H1 (cell line): ENCODE measurements at regions not wholly inside any gene's neighbourhood (a gene's known extent, or its start where the extent isn't known, plus 50 kb on each side); places are given as distances from the start of the nearest gene placed in this dataset.

ENCODE experiments used
- CTCF ChIA-PET: fragments of 300-600 bp; sonication (Branson Sonifier 250); formaldehyde crosslinking; loops from one replicate; lab custom pipeline; 2021; ENCODE audit not compliant: partially characterized antibody; lab: Charles Lee
- POLR2A ChIA-PET: fragments of 300-600 bp; sonication (Branson Sonifier 250); formaldehyde crosslinking; loops from one replicate; lab custom pipeline; 2021; ENCODE audit warnings: inconsistent platforms; ENCODE audit not compliant: partially characterized antibody; lab: Charles Lee
- DNase-seq, 2 experiments: peaks; one replicate each; pipeline versions ENCODE4 v3.0.0 to v3.0.0-alpha.2; 2010 to 2022; ENCODE audit warnings: low spot score in 2 of 2, low read depth in 1 of 2, mixed read lengths in 1 of 2
- FAIRE-seq: peaks from 2 replicates; lab custom pipeline; 2011; peaks lifted over from hg19 to GRCh38; lab: Jason Lieb, UNC
- H2AFZ ChIP-seq: 2 replicates; pipeline ENCODE4 v1.8.1; 2012; ENCODE audit warnings: low read length, inconsistent platforms
- H2AK5ac ChIP-seq: 2 replicates; pipeline ENCODE4 v1.6.1; 2013; ENCODE audit warnings: low read depth, low read length
- H2BK120ac ChIP-seq: replicated peaks from 2 replicates; pipeline ENCODE3; 2013; ENCODE audit warnings: low read depth, low read length, inconsistent platforms
- H2BK12ac ChIP-seq: 2 replicates; pipeline ENCODE4 v1.6.1; 2013; ENCODE audit warnings: low read depth, low read length
- H2BK15ac ChIP-seq: 2 replicates; pipeline ENCODE4 v1.6.1; 2013; ENCODE audit warnings: low read length
- H2BK20ac ChIP-seq: 2 replicates; pipeline ENCODE4 v1.6.1; 2013; ENCODE audit warnings: low read length
- H2BK5ac ChIP-seq: 2 replicates; pipeline ENCODE4 v1.6.1; 2013; ENCODE audit warnings: low read depth, low read length
- H3K14ac ChIP-seq: 2 replicates; pipeline ENCODE4 v1.6.1; 2013; ENCODE audit warnings: inconsistent platforms; ENCODE audit not compliant: insufficient read length
- H3K18ac ChIP-seq: 2 replicates; pipeline ENCODE4 v1.6.1; 2013; ENCODE audit warnings: low read length; ENCODE audit errors: extremely low read depth
- H3K23ac ChIP-seq: 2 replicates; pipeline ENCODE4 v1.6.1; 2013; ENCODE audit warnings: inconsistent platforms; ENCODE audit not compliant: insufficient read length
- H3K23me2 ChIP-seq: 2 replicates; pipeline ENCODE4 v1.6.1; 2013; ENCODE audit warnings: low read depth, low read length
- H3K27ac ChIP-seq: 2 replicates; pipeline ENCODE4 v1.6.1; 2011; ENCODE audit warnings: low read depth, low read length, inconsistent platforms
- H3K27me3 ChIP-seq, 4 experiments: replicated peaks in 1 of 4; 1 replicate in 1 of 4; 2 replicates in 3 of 4; pipeline versions ENCODE4 v1.6.1 to v1.8.1; 2011 to 2013; ENCODE audit warnings: low read length in 3 of 4, mild to moderate bottlenecking in 3 of 4, inconsistent platforms in 2 of 4, mixed read lengths in 2 of 4, moderate library complexity in 1 of 4; ENCODE audit not compliant: control insufficient read depth in 3 of 4, insufficient read depth in 3 of 4; ENCODE audit errors: extremely low read depth in 1 of 4
- H3K36me3 ChIP-seq, 4 experiments: 2 replicates each; pipeline versions ENCODE4 v1.6.1 to v1.8.1; 2011 to 2013; ENCODE audit warnings: mild to moderate bottlenecking in 4 of 4, low read length in 3 of 4, moderate library complexity in 2 of 4, control low read depth in 1 of 4, inconsistent platforms in 1 of 4; ENCODE audit not compliant: insufficient read depth in 4 of 4, control insufficient read depth in 2 of 4
- H3K4ac ChIP-seq: replicated peaks from 2 replicates; pipeline ENCODE3; 2013; ENCODE audit warnings: low read length, low read depth, mixed read lengths, inconsistent platforms; ENCODE audit not compliant: insufficient read length
- H3K4me1 ChIP-seq, 4 experiments: replicated peaks in 1 of 4; 1 replicate in 1 of 4; 2 replicates in 3 of 4; pipeline versions ENCODE4 v1.6.1 to v1.8.1; 2011 to 2013; ENCODE audit warnings: low read length in 3 of 4, inconsistent platforms in 2 of 4, mixed read lengths in 1 of 4; ENCODE audit not compliant: insufficient read depth in 4 of 4, control insufficient read depth in 3 of 4
- H3K4me2 ChIP-seq, 2 experiments: 2 replicates each; pipeline versions ENCODE4 v1.6.1 to v1.8.1; 2011 to 2013; ENCODE audit warnings: low read depth in 2 of 2, low read length in 2 of 2, control low read depth in 1 of 2, inconsistent platforms in 1 of 2, mild to moderate bottlenecking in 1 of 2; ENCODE audit not compliant: insufficient read depth in 1 of 2
- H3K4me3 ChIP-seq, 4 experiments: fragments of 200-600, 300-600 bp in 1 of 4; sonication (generic), shearing (Covaris generic), sonication (Bioruptor Twin) in 1 of 4; 2 replicates each; pipeline versions ENCODE4 v1.5.1 to v1.8.1; 2011 to 2016; ENCODE audit warnings: low read length in 4 of 4, low read depth in 3 of 4, control low read depth in 2 of 4, inconsistent platforms in 2 of 4, mild to moderate bottlenecking in 2 of 4, mixed read lengths in 1 of 4, moderate library complexity in 1 of 4; ENCODE audit not compliant: insufficient read depth in 2 of 4; ENCODE audit errors: extremely low read depth in 1 of 4
- H3K56ac ChIP-seq: replicated peaks from 2 replicates; pipeline ENCODE3; 2013; ENCODE audit warnings: low read depth, mild to moderate bottlenecking, mixed read lengths, low read length, inconsistent platforms; ENCODE audit not compliant: insufficient read length
- H3K79me1 ChIP-seq: 2 replicates; pipeline ENCODE4 v1.6.1; 2013; ENCODE audit warnings: low read depth, low read length, control low read depth
- H3K79me2 ChIP-seq, 2 experiments: 2 replicates each; pipeline versions ENCODE4 v1.6.1 to v1.8.1; 2012 to 2013; ENCODE audit warnings: low read length in 2 of 2, mild to moderate bottlenecking in 2 of 2, inconsistent platforms in 1 of 2; ENCODE audit not compliant: insufficient read depth in 2 of 2, control insufficient read depth in 1 of 2
- H3K9ac ChIP-seq, 4 experiments: replicated peaks in 1 of 4; 1 replicate in 1 of 4; 2 replicates in 3 of 4; pipeline versions ENCODE4 v1.6.1 to v1.8.1; 2011 to 2013; ENCODE audit warnings: low read depth in 3 of 4, low read length in 3 of 4, control low read depth in 2 of 4, mild to moderate bottlenecking in 2 of 4, moderate library complexity in 2 of 4, inconsistent platforms in 1 of 4; ENCODE audit errors: extremely low read depth in 1 of 4
- H3K9me3 ChIP-seq, 2 experiments: 2 replicates each; pipeline versions ENCODE4 v1.6.1 to v1.8.1; 2012 to 2013; ENCODE audit warnings: mild to moderate bottlenecking in 2 of 2, moderate library complexity in 2 of 2, control low read depth in 1 of 2, inconsistent platforms in 1 of 2, low read depth in 1 of 2, low read length in 1 of 2, mixed read lengths in 1 of 2; ENCODE audit not compliant: insufficient read depth in 2 of 2
- H4K20me1 ChIP-seq, 2 experiments: replicated peaks in 1 of 2; 2 replicates each; pipeline versions ENCODE3 to v1.8.1; 2011 to 2013; ENCODE audit warnings: inconsistent platforms in 2 of 2, low read length in 2 of 2, mild to moderate bottlenecking in 1 of 2; ENCODE audit not compliant: insufficient read depth in 2 of 2, control insufficient read depth in 1 of 2
- H4K5ac ChIP-seq: 2 replicates; pipeline ENCODE4 v1.6.1; 2013; ENCODE audit warnings: low read length, low read depth, mixed read lengths, inconsistent platforms; ENCODE audit not compliant: insufficient read length
- H4K8ac ChIP-seq: 2 replicates; pipeline ENCODE4 v1.8.0; 2013; ENCODE audit warnings: mild to moderate bottlenecking, moderate library complexity, low read length, inconsistent platforms; ENCODE audit not compliant: insufficient read depth; ENCODE audit errors: extremely low read depth
- H4K91ac ChIP-seq: replicated peaks from 2 replicates; pipeline ENCODE3; 2013; ENCODE audit warnings: low read length, mixed read lengths, inconsistent platforms; ENCODE audit not compliant: insufficient read length
- HDAC2 ChIP-seq, 2 experiments: fragments of 300-600 bp in 1 of 2; sonication (generic) in 1 of 2; IDR thresholded peaks; 2 replicates each; pipeline ENCODE4 v1.6.1; 2011 to 2012; ENCODE audit warnings: low read depth in 2 of 2, low read length in 2 of 2, mild to moderate bottlenecking in 2 of 2, moderate library complexity in 2 of 2, borderline replicate concordance in 1 of 2, inconsistent platforms in 1 of 2
- KDM1A ChIP-seq: fragments of 200-600, 300-600 bp; sonication (generic); IDR thresholded peaks from 2 replicates; pipeline ENCODE4 v1.7.1; 2016; ENCODE audit warnings: mild to moderate bottlenecking, low read length, borderline replicate concordance
- POU5F1 ChIP-seq: IDR thresholded peaks from 2 replicates; pipeline ENCODE4 v1.6.1; 2011; ENCODE audit warnings: low read depth, mild to moderate bottlenecking, low read length, moderate library complexity
- RNF2 ChIP-seq: fragments of 200-900, 300-1000 bp; sonication (generic); IDR thresholded peaks from 2 replicates; pipeline ENCODE4 v1.7.1; 2016; ENCODE audit warnings: borderline replicate concordance, low read depth, mild to moderate bottlenecking, antibody characterized with exemption, low read length; ENCODE audit not compliant: poor library complexity, severe bottlenecking; ENCODE audit errors: missing control alignments
- TAF7 ChIP-seq: optimal IDR thresholded peaks from 2 replicates; pipeline ENCODE3; 2011; ENCODE audit warnings: low read depth, mild to moderate bottlenecking, inconsistent platforms, low read length, moderate library complexity, borderline replicate concordance
- ZNF274 ChIP-seq: IDR thresholded peaks from 2 replicates; pipeline ENCODE4 v1.7.0; 2012; ENCODE audit warnings: low read length, borderline replicate concordance; ENCODE audit errors: extremely low read depth
- whole genome bisulfite sequencing, 2 experiments: shearing (Covaris generic) in 1 of 2; methylation state at CpG; one replicate each; pipeline versions ENCODE4 v1.1.6 to v1.1.7; 2013 to 2015; ENCODE audit warnings: low lambda C conversion rate in 2 of 2, mixed read lengths in 2 of 2, inconsistent platforms in 1 of 2, low coverage in 1 of 2, missing lambda C conversion rate in 1 of 2; ENCODE audit not compliant: insufficient replicate concordance in 2 of 2, insufficient coverage in 1 of 2, insufficient read length in 1 of 2; ENCODE audit errors: extremely low coverage in 1 of 2, missing lambda C conversion rate in 1 of 2; 5-methylcytosine and 5-hydroxymethylcytosine counted together

DNA sequence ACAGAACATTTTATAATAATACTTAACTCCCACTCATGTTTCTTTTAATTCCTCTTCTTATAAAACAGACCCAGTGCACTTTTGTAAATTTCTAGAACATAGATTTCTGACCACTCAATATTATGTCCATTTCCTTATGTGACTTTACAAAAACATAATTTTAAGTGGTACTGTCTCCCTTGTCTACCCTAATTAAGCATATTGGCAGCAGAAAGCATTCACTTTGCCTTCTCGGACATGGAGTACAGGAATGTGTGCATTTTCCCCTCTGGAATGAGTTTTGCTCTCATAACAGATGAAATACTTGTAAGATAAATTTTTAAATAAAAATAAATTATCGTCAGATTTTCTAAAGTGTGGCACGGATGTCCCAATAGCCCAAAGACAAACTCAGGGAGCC is 129.5 kb upstream of the MDM1 start:
- H3K23ac ChIP-seq, result no peak overlapping the region
- WGBS, 2 experiments, result 96% methylated on average over 3 of the region's 3 CpGs; no CpG with 5 or more reads in 1 of the 2 experiments
- H2BK120ac ChIP-seq, result no peak overlapping the region
- no peak overlapping the region for H4K8ac ChIP-seq
- no peak overlapping the region for H4K91ac ChIP-seq
- POLR2A ChIA-PET, result no interaction called here
- H4K20me1 ChIP-seq, result no peaks in the 10 kb centered on the region
- CTCF ChIA-PET, result interaction anchor here (1.4 kb wide), 1 partner anchor 56 kb away, joined by 3 read pairs; no protein-coding TSS in a partner anchor
- no peaks in the 10 kb centered on the region for H3K36me3 ChIP-seq
- H4K5ac ChIP-seq, result no peak overlapping the region
- no peak overlapping the region for H3K4me3 ChIP-seq
- no peak overlapping the region for H2BK12ac ChIP-seq
- TF ChIP-seq TAF7 (no peak), RNF2 (no peak), HDAC2 (IDR thresholded peaks at IDR 0.05; ENCODE audit: borderline replicate concordance in 1 of 2, low read depth in 2 of 2, low read length in 2 of 2) (no peak), ZNF274 (no peak), POU5F1 (no peak), KDM1A (no peak)
- H3K27me3 ChIP-seq, result no peaks in the 10 kb centered on the region
- FAIRE-seq (no peak), DNase-seq (no peak)
- no peaks in the 10 kb centered on the region for H3K79me1 ChIP-seq
- H2BK15ac ChIP-seq, result no peak overlapping the region
- no peak overlapping the region for H2AFZ ChIP-seq
- no peak overlapping the region for H3K18ac ChIP-seq
- H3K14ac ChIP-seq, result no peak overlapping the region
- no peak overlapping the region for H2BK5ac ChIP-seq
- H3K4me1 ChIP-seq, result no peaks in the 10 kb centered on the region
- no peak overlapping the region for H3K56ac ChIP-seq
- no peaks in the 10 kb centered on the region for H3K9me3 ChIP-seq
- no peak overlapping the region for H2AK5ac ChIP-seq
- H3K27ac ChIP-seq, result no peak overlapping the region
- no peak overlapping the region for H3K4ac ChIP-seq
- H3K79me2 ChIP-seq, result no peaks in the 10 kb centered on the region
- no peak overlapping the region for H3K9ac ChIP-seq
- no peak overlapping the region for H2BK20ac ChIP-seq
- H3K23me2 ChIP-seq, result no peaks in the 10 kb centered on the region
- H3K4me2 ChIP-seq, result no peak overlapping the region
